LHCN-M2 (cell line): ENCODE measurements at regions not wholly inside any gene's neighbourhood (a gene's known extent, or its start where the extent isn't known, plus 50 kb on each side); places are given as distances from the start of the nearest gene placed in this dataset.
"Not testable (repeated sequence)": the region's sequence is repeated elsewhere in the genome, so short reads cannot be mapped to it uniquely, and the experiment has no call there.

Experiments used
- DNase-seq: peaks from one replicate; pipeline ENCODE4 v3.0.0-alpha.2; 2012; ENCODE audit warnings: low read depth

- no peak for DNase-seq
Measured at GRCh38 chr2:59204040-59204439, 962.9 kb upstream of the FANCL start.

DNA sequence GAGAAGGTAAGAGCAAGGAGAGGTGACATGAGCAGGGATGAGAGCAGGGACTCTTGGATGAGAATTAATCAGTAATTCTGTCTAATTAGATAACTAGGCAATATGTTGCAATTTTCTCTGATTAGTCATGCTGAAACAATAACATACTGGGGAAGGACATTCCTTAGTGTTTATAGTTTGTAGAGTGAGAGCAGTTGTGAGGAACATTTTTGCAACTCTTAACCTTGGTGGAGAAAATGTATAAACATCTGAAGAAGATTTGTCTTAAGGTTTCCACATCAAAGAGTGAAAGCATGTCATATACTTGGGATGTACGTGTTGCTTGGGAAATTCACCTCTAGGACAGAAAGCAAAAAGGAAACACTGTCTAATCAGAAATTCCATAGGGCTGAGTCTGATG, 955.4 kb upstream of the FANCL start:
- no peak for DNase-seq

- DNase-seq = no peak
Measured at GRCh38 chr2:59195851-59196250, 954.7 kb upstream of the FANCL start.

DNA sequence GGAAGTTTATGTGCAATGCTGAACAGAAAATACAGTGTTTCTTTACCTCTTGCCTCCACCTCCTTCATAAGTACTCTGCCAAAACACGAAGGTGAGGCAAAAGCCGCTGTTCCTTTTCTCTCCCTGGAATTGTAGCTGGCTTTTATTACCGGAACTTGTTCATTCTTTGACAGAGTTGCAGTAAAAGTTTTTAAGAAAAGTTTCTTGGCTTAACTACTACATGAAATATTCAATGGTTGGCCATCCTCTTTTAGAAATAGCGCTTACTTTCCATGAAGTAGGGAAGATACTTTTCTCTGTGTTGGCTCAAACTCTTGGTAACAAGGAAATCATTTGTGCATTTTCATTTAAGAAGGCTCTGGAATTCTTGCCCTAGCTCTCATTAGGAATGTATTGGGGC, 950.7 kb upstream of the FANCL start:
- no peak for DNase-seq

GRCh38 chr2:59190518-59190917, 949.4 kb upstream of the FANCL start:
- DNase-seq = no peak

DNA sequence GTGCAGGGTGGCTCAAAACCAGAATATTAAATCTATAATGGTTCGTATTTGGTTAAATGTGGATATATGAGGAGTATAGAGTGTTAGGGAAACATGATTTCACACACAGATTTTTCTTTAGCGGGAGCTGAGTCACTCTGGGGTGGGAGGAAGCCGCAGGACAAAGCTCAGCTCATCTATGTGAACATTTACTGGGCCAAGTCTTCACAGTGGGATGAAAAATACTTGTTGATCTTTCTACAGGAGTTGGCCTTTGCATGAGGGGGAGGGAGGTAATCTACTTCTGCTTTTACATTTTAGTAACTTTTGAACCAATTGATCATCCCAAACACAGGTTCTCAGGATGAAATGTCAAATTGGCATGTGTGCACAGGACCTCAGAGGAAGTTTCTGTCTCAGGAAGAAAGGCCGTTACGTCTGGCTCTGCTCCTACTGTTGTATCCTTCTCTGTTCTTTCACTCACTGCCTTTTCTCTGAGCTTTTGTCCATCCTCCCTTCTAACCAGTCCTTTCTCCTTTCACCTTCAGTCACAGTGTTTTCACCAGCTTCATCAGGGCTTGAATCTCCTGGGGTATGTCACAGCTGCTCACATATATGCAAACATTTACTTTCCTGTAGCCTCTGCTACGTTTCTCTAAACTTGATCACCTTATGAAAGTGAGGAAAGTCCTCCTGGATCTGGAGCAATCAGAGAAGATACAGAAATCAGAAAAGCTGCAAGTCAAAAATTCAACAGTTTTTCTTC, 943.3 kb upstream of the FANCL start:
- DNase-seq = no peak

DNA sequence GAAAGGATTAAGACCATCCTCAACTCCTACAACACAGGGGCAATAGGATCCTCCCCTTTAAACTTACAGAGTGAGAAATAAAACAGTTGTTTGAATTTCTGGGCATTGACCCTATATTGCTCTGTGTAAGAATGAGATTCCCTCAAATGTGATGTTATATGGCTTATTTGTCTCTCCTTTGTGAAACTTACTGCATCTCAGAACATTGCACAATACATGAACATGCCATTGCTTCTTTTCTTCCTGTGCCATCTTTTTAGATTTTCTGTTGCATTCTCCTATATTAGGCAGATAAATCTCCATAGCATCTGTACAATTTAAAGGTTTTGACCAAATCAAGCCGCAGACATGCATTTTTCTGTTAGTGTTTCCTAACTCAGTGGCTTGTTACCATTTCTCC, 941.9 kb upstream of the FANCL start:
- no peak for DNase-seq

DNA sequence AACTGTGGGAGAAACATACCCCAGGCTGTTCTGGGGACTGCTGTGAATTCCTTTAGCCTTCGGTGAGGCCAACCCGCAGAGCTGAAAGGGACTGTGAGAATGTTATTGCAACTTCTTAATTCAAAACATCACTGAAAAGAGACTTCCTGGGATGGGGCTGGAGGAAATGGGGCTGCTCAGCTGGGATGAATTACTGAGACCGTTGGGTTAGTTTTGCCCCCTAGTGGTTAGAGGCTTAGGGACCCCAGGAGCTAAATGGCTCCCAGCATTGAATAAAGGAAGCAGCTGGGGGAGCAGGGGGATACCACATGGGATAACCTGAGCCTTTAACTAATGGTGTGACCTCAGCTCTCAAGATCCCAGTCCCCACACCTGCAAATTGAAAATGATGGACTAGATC, 941.1 kb upstream of the FANCL start:
- DNase-seq = no peak

- no peak for DNase-seq
Measured at GRCh38 chr2:59181347-59181746, 940.2 kb upstream of the FANCL start.

GRCh38 chr2:59180621-59181020, 939.5 kb upstream of the FANCL start:
- no peak for DNase-seq

DNA sequence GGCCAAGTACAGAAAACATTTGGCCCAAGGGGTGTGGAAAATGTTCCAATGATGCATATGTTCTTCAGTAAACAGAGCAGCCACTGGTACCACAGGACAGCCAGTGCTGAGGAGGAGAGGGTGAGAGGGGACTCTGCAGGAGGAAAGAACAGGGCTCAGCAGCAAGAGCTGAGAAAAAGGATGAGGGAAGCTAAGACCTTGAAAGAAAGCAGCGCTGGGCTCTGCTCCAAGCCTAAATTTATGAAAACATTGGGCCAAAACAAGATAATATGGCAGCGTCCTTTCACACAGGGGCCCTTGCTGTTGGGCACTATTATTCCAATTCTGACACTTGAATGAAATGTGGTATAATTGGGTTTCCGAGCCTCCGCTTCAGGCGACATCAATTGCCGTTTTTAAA, 939.0 kb upstream of the FANCL start:
- DNase-seq = no peak

DNA sequence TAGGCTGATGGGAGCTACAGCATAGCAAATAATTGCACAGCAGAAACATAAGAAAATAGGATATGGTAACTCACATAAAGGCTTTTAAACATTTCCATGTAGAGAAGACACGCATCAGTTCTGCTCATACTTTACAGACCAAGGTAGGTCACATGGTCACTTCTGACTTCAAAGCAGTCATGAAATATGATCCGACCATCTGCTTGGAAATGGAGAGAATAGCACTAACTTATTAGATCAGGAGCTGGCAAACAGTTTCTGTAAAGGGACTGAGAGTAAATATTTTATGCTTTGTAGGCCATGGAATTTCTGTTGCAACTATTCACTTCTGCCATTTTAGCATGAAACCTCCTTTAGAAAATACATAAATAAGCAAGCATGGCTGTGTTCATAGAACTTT, 936.6 kb upstream of the FANCL start:
- no peak for DNase-seq

DNA sequence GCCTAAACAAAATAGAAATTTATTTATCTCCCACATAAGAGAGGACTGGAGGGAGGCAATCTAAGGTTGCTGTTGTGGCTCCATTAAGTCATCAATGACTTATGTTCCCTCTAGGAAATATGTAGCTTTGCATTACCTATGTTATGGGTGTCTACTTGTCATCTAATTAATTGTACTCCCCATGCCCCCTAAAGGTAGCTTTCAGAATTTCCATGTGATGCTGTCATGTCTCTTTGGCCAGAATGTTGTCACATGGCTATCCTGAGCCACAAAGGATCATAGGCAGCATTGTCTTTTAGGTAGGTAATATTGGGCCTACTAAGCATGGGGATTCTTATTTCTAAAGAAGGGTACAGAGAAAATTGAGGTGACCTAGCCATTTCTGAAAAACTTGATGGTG, 935.6 kb upstream of the FANCL start:
- no peak for DNase-seq

- DNase-seq = no peak
Measured at GRCh38 chr2:59174536-59175243, 933.6 kb upstream of the FANCL start.

DNA sequence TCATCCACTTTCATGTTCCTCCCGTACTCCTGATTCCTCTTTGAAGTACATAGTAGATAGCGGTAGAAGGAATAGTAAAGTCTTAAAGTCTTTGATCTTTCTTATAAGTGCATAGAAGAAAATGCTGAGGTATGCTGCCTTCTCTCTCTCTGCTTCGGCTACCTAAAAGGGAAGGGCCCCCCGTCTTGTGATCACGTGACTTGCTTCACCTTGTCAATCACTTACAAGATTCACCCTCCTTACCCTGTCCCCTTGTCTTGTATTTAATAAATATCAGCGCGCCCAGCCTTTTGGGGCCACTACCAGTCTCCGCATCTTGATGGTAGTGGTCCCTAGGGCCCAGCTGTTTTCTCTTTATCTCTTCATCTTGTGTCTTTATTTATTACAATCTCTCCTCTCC, 932.2 kb upstream of the FANCL start:
- DNase-seq = no peak

GRCh38 chr2:59171019-59171418, 929.9 kb upstream of the FANCL start:
- no peak for DNase-seq

- DNase-seq = no peak
Measured at GRCh38 chr2:59168766-59169165, 927.6 kb upstream of the FANCL start.

- no peak for DNase-seq
Measured at GRCh38 chr2:59167514-59167913, 926.4 kb upstream of the FANCL start.

- DNase-seq = not testable (repeated sequence)
Measured at GRCh38 chr2:59157908-59158307, 916.8 kb upstream of the FANCL start.

DNA sequence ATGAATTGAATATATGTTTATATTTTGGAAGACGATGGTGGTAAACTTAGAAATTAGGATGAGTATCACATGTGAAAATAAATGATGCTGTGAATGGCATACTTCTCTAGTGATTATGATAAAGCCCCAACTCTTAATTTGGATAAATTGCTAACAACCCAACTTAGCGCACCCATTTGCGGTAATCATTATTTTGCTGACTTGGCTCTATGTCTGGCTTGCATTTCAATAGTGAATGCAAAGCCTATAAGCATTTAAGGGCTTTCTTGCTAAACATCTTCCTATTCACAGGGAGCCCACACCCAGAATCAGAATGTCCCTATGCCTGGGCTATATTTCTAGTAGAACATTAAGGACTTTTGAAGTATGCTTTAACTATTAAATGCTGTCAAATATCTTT, 910.7 kb upstream of the FANCL start:
- no peak for DNase-seq

DNA sequence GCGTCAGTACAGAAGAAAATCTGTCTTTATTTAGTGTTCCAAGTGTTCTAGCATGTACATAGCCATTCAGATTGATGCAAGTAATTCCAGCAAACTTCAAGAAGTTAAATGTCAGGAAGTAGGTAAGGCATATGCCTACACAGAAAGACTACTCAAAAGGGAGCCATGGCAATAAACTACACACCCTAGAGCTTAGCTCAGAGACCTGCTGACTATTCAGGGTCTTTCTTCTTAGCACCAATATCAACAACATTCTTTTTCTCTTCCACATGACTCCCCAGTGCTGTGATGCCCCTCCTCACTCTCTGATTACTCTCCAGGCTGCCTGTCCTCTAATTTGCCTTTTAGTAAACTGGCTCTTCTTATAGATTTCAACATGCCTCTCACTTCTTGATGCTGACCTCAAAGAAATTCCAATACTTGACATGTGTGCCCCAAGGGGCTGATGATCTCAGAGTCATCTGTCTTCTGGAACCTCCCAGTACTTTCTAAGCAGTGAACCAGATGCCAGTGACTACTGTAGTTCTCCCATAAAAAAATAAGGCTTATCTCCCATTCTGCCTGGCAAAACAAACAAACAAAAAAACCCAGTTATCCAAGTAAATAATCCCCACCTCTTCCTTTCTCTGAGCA, 909.2 kb upstream of the FANCL start:
- DNase-seq = no peak

DNA sequence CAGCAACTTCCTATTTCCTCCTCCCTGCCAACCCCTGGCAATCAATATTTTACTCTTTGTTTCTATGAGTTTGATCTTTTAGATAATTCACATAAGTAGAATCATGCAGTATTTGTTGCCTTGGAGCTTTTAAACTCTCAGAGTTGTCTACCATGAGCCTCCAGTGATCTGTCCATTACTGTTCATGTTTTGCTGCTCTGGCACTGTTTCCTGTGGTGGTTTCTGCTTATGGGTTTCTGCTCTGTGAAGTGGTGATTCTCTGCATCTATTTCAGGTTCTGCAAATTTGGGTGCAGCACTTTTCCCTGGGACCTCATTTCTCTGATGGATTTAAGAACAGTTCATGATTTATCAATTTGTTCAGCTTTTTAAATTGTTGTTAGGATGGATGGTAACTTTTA, 908.1 kb upstream of the FANCL start:
- DNase-seq = no peak

- DNase-seq = no peak
Measured at GRCh38 chr2:59112258-59112657, 871.1 kb upstream of the FANCL start.
